Pulmonary artery endothelial cell (primary cell): ENCODE measurements at regions not wholly inside any gene's neighbourhood (a gene's known extent, or its start where the extent isn't known, plus 50 kb on each side); places are given as distances from the start of the nearest gene placed in this dataset.
"Not testable (repeated sequence)": the region's sequence is repeated elsewhere in the genome, so short reads cannot be mapped to it uniquely, and the experiment has no call there.

Source experiments
- DNase-seq: peaks from one replicate; pipeline ENCODE4 v3.0.0-alpha.2; 2011; ENCODE audit warnings: low read depth, low spot score

GRCh38 chr10:23543691-23544380 lies 105.0 kb downstream of the OTUD1 start:
- no peak for DNase-seq

GRCh38 chr10:23545866-23546265 lies 107.0 kb downstream of the OTUD1 start:
- DNase-seq: not testable (repeated sequence)

GRCh38 chr10:23556727-23557440 lies 118.0 kb downstream of the OTUD1 start:
- no peak for DNase-seq

GRCh38 chr10:23557777-23558176 lies 118.9 kb downstream of the OTUD1 start:
- DNase-seq: no peak

GRCh38 chr10:23558361-23558799 lies 119.5 kb downstream of the OTUD1 start:
- no peak for DNase-seq

- no peak for DNase-seq
These were observed 130.1 kb downstream of the OTUD1 start for GRCh38 chr10:23568996-23569395.

GRCh38 chr10:23571884-23572283 lies 133.0 kb downstream of the OTUD1 start:
- DNase-seq: no peak

- DNase-seq: no peak
These were observed 143.1 kb downstream of the OTUD1 start for GRCh38 chr10:23581906-23582450.

- no peak for DNase-seq
These were observed 145.5 kb downstream of the OTUD1 start for GRCh38 chr10:23584396-23584795.

- DNase-seq: no peak
These were observed 146.3 kb downstream of the OTUD1 start for GRCh38 chr10:23585186-23585585.

GRCh38 chr10:23585666-23586065 lies 146.8 kb downstream of the OTUD1 start:
- no peak for DNase-seq

GRCh38 chr10:23595278-23595677 lies 156.4 kb downstream of the OTUD1 start:
- not testable (repeated sequence) for DNase-seq

GRCh38 chr10:23604613-23605012 lies 165.7 kb downstream of the OTUD1 start:
- DNase-seq: no peak

- no peak for DNase-seq
These were observed 167.6 kb downstream of the OTUD1 start for GRCh38 chr10:23606456-23606855.

- no peak for DNase-seq
These were observed 170.1 kb downstream of the OTUD1 start for GRCh38 chr10:23608926-23609325.

- DNase-seq: no peak
These were observed 171.9 kb downstream of the OTUD1 start for GRCh38 chr10:23610626-23611307.

- DNase-seq: no peak
These were observed 172.6 kb downstream of the OTUD1 start for GRCh38 chr10:23611308-23612029.

GRCh38 chr10:23613900-23614299 lies 175.0 kb downstream of the OTUD1 start:
- DNase-seq: no peak

GRCh38 chr10:23614483-23614882 lies 175.6 kb downstream of the OTUD1 start:
- DNase-seq: no peak

- DNase-seq: no peak
These were observed 191.5 kb downstream of the OTUD1 start for GRCh38 chr10:23630376-23630775.

- no peak for DNase-seq
These were observed 192.0 kb downstream of the OTUD1 start for GRCh38 chr10:23630885-23631284.
